Caco-2 (cell line): ENCODE measurements at regions not wholly inside any gene's neighbourhood (a gene's known extent, or its start where the extent isn't known, plus 50 kb on each side); places are given as distances from the start of the nearest gene placed in this dataset.

Source experiments
- BruUV-seq: library from RNA; stranded (reverse); fragments of 400-500 nt; replicated peaks from 2 replicates; lab custom pipeline; 2021; lab: Mats Ljungman, UMichigan
- CTCF ChIA-PET: fragments of 300-600 bp; sonication (Branson Sonifier 250); formaldehyde crosslinking; loops from one replicate; lab custom pipeline; 2022; ENCODE audit warnings: antibody characterized with exemption; lab: Charles Lee
- POLR2A ChIA-PET: fragments of 300-600 bp; sonication (Branson Sonifier 250); formaldehyde crosslinking; loops from one replicate; lab custom pipeline; 2022; ENCODE audit warnings: antibody characterized with exemption; lab: Charles Lee
- DNase-seq, 2 experiments: peaks; one replicate each; pipeline versions ENCODE4 v3.0.0 to v3.0.0-alpha.2; 2020 to 2022
- H3K27me3 ChIP-seq: replicated peaks from 2 replicates; pipeline ENCODE4 v1.6.0; 2011; ENCODE audit warnings: low read length; ENCODE audit not compliant: control insufficient read depth, insufficient read depth
- H3K36me3 ChIP-seq: 2 replicates; pipeline ENCODE4 v1.5.1; 2011; ENCODE audit warnings: low read length; ENCODE audit not compliant: control insufficient read depth, insufficient read depth
- H3K4me1 ChIP-seq: fragments of 250-450 bp; sonication (Bioruptor Pico); 2 replicates; pipeline ENCODE4 v1.5.1; 2020; ENCODE audit warnings: mild to moderate bottlenecking
- H3K4me3 ChIP-seq: 2 replicates; pipeline ENCODE4 v1.5.1; 2011; ENCODE audit warnings: low read depth, mild to moderate bottlenecking, control low read depth, low read length
- H3K9me3 ChIP-seq: fragments of 250-450 bp; sonication (Bioruptor Pico); 2 replicates; pipeline ENCODE4 v1.5.1; 2020; ENCODE audit warnings: mild to moderate bottlenecking, moderate library complexity
- H3K27ac Mint-ChIP-seq: one replicate; pipeline ENCODE4 v1.8.0; 2022; ENCODE audit warnings: mixed read lengths; ENCODE audit not compliant: unreplicated experiment
- H3K27me3 Mint-ChIP-seq: one replicate; pipeline ENCODE4 v1.8.0; 2022; ENCODE audit warnings: mixed read lengths; ENCODE audit not compliant: insufficient read depth, unreplicated experiment
- H3K36me3 Mint-ChIP-seq: one replicate; pipeline ENCODE4 v1.8.0; 2022; ENCODE audit warnings: mild to moderate bottlenecking, mixed read lengths; ENCODE audit not compliant: insufficient read depth, unreplicated experiment
- H3K4me1 Mint-ChIP-seq: one replicate; pipeline ENCODE4 v1.8.0; 2022; ENCODE audit warnings: low read depth, mixed read lengths; ENCODE audit not compliant: unreplicated experiment
- H3K4me3 Mint-ChIP-seq: one replicate; pipeline ENCODE4 v1.8.0; 2022; ENCODE audit warnings: mild to moderate bottlenecking, moderate library complexity, mixed read lengths; ENCODE audit not compliant: unreplicated experiment
- H3K9me3 Mint-ChIP-seq: one replicate; pipeline ENCODE4 v1.8.0; 2022; ENCODE audit warnings: mixed read lengths; ENCODE audit not compliant: unreplicated experiment
- intact Hi-C: fragments of 100-400 bp; cut with micrococcal nuclease; formaldehyde crosslinking; loops from one replicate; pipeline ENCODE4 v1.10.0; 2022; ENCODE audit not compliant: unreplicated experiment
- TF ChIP-seq, protein P1 (sequence below), 2 experiments: fragments of 200-600 bp in 1 of 2; IDR thresholded peaks; 1 replicate in 1 of 2; 2 replicates in 1 of 2; pipeline versions ENCODE4 v1.5.1 to v1.8.0; 2011 to 2022; ENCODE audit warnings: antibody characterized with exemption in 1 of 2, control low read depth in 1 of 2, inconsistent platforms in 1 of 2, low read depth in 1 of 2, low read length in 1 of 2, mild to moderate bottlenecking in 1 of 2, moderate library complexity in 1 of 2; ENCODE audit not compliant: insufficient read depth in 1 of 2, severe bottlenecking in 1 of 2, unreplicated experiment in 1 of 2

GRCh38 chr15:47862402-47862801 is 145.1 kb downstream of the SEMA6D start:
- Histone ChIP-seq H3K36me3 (no peaks in the 10 kb centered on the region), H3K9me3 (no peaks in the 10 kb centered on the region), H3K4me3 (no peak overlapping the region), H3K27me3 (no peaks in the 10 kb centered on the region), H3K4me1 (no peaks in the 10 kb centered on the region)
- Mint-ChIP-seq H3K9me3 (no peaks in the 10 kb centered on the region), H3K27ac (no peak overlapping the region), H3K36me3 (no peaks in the 10 kb centered on the region), H3K4me1 (no peaks in the 10 kb centered on the region), H3K27me3 (no peaks in the 10 kb centered on the region), H3K4me3 (no peak overlapping the region)
- intact Hi-C loops = no loop called here
- POLR2A ChIA-PET = no interaction called here
- TF ChIP-seq, protein P1, sequence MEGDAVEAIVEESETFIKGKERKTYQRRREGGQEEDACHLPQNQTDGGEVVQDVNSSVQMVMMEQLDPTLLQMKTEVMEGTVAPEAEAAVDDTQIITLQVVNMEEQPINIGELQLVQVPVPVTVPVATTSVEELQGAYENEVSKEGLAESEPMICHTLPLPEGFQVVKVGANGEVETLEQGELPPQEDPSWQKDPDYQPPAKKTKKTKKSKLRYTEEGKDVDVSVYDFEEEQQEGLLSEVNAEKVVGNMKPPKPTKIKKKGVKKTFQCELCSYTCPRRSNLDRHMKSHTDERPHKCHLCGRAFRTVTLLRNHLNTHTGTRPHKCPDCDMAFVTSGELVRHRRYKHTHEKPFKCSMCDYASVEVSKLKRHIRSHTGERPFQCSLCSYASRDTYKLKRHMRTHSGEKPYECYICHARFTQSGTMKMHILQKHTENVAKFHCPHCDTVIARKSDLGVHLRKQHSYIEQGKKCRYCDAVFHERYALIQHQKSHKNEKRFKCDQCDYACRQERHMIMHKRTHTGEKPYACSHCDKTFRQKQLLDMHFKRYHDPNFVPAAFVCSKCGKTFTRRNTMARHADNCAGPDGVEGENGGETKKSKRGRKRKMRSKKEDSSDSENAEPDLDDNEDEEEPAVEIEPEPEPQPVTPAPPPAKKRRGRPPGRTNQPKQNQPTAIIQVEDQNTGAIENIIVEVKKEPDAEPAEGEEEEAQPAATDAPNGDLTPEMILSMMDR (IDR thresholded peaks at IDR 0.05; ENCODE audit: insufficient read depth in 1 of 2, low read depth in 1 of 2, low read length in 1 of 2, severe bottlenecking in 1 of 2, unreplicated experiment in 1 of 2) = no peak
- no TSS peak for BruUV-seq
- CTCF ChIA-PET = no interaction called here
- DNase-seq = no peak

DNA sequence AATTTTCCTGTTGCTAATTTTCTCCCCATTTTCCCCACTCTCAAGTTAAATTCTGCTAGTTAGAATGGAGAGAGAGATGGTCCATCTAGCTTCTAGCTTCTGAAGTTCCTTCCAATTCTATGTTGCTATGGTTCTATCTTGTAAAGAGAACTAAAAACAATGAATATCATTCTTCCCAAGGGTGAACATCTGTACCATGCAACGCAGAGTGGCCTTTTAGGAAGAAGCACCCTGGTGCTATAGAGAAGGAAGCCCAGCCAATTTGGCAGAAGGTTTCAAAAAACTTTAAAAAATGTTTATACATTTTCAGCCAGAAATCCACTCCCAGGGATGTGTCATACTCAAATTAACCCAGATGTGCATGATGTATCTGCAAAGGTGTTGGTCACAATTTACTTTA is 149.1 kb downstream of the SEMA6D start:
- H3K27ac Mint-ChIP-seq = no peak overlapping the region
- no peak overlapping the region for H3K4me3 Mint-ChIP-seq
- H3K27me3 ChIP-seq = no peaks in the 10 kb centered on the region
- ChIA-PET POLR2A (no interaction called here), CTCF (no interaction called here)
- BruUV-seq = no TSS peak
- H3K4me1 ChIP-seq = no peaks in the 10 kb centered on the region
- H3K9me3 ChIP-seq = no peaks in the 10 kb centered on the region
- H3K36me3 ChIP-seq = no peaks in the 10 kb centered on the region
- no peak overlapping the region for H3K4me3 ChIP-seq
- no peaks in the 10 kb centered on the region for H3K4me1 Mint-ChIP-seq
- no peaks in the 10 kb centered on the region for H3K27me3 Mint-ChIP-seq
- H3K9me3 Mint-ChIP-seq = no peaks in the 10 kb centered on the region
- TF ChIP-seq, protein P1 (IDR thresholded peaks at IDR 0.05; ENCODE audit: insufficient read depth in 1 of 2, low read depth in 1 of 2, low read length in 1 of 2, severe bottlenecking in 1 of 2, unreplicated experiment in 1 of 2) = no peak
- intact Hi-C loops = no loop called here
- no peak for DNase-seq
- H3K36me3 Mint-ChIP-seq = no peaks in the 10 kb centered on the region

DNA sequence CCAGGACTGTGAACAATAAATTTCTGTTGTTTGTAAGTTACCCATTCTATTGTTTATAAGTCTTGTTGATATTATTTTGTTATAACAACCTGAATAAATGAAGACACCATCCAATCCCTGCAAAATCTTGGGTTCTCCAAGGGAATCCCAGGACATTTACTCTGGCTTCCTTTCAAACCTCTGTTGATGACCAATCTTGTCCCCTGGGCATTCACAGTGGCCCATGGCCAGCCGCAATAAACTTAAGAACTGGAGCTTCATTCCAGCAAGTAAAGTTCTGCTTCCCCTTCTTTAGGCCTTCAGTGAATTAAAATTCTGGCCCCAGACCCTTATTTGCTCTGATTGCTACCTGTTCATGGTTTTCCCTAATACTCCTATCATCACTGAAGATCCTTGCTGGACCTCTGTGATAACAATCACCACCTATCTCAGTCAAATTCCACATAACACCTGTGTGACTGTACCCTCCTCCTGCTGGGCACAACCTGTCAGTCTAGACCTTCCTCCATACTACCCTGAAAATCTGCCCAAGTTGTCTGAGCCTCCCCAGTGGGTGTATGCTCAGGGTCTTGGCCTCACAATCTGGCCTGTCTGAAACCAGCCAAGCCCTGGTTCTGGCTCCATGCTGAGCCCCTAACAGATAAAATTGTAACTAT is 153.1 kb downstream of the SEMA6D start:
- BruUV-seq = no TSS peak
- Histone ChIP-seq H3K27me3 (no peaks in the 10 kb centered on the region), H3K4me1 (no peaks in the 10 kb centered on the region), H3K9me3 (no peaks in the 10 kb centered on the region), H3K4me3 (no peak overlapping the region), H3K36me3 (no peaks in the 10 kb centered on the region)
- Mint-ChIP-seq H3K9me3 (peaks cover 6% of the 10 kb centered on the region), H3K4me1 (no peaks in the 10 kb centered on the region), H3K36me3 (no peaks in the 10 kb centered on the region), H3K4me3 (no peak overlapping the region), H3K27me3 (peaks cover 3% of the 10 kb centered on the region), H3K27ac (no peak overlapping the region)
- ChIA-PET CTCF (no interaction called here), POLR2A (no interaction called here)
- no peak for DNase-seq
- intact Hi-C loops = no loop called here
- TF ChIP-seq, protein P1 (IDR thresholded peaks at IDR 0.05; ENCODE audit: insufficient read depth in 1 of 2, low read depth in 1 of 2, low read length in 1 of 2, severe bottlenecking in 1 of 2, unreplicated experiment in 1 of 2) = no peak
